ENCODE measurements at regions not wholly inside any gene's neighbourhood (a gene's known extent, or its start where the extent isn't known, plus 50 kb on each side); places are given as distances from the start of the nearest gene placed in this dataset.

DNA sequence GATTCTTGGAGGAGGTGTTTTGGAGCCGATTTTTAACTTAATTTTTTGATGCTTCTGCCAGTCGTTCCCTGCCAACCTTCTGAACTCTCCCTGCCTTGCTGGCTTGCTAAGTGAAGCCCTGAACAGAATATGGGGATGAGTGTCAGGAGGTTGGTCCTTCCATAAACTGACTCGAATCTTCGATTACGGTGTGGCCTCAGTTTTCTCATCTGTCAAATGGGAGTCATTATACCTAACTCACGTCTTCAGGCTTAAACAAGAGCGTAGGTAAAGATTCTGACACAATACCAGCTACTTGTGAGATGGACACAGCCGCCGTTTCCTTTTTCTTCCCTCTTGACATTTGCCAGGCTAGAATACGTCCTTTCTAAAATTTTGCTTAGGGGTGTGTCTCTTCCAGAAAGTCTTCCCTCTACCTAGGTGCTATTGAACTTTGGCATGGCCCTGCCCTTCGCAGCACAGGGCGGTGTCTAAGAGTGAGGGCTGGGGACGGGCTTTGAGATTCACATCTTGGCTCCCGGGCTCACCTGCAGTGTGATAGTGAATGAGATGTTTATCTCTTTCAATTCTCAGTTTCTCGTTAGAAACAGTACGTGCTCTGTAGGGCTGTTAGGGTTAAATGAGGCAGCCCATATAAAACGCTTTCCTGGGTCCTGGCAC, 190.6 kb upstream of the SDK2 start:
- TF ChIP-seq, protein P1, sequence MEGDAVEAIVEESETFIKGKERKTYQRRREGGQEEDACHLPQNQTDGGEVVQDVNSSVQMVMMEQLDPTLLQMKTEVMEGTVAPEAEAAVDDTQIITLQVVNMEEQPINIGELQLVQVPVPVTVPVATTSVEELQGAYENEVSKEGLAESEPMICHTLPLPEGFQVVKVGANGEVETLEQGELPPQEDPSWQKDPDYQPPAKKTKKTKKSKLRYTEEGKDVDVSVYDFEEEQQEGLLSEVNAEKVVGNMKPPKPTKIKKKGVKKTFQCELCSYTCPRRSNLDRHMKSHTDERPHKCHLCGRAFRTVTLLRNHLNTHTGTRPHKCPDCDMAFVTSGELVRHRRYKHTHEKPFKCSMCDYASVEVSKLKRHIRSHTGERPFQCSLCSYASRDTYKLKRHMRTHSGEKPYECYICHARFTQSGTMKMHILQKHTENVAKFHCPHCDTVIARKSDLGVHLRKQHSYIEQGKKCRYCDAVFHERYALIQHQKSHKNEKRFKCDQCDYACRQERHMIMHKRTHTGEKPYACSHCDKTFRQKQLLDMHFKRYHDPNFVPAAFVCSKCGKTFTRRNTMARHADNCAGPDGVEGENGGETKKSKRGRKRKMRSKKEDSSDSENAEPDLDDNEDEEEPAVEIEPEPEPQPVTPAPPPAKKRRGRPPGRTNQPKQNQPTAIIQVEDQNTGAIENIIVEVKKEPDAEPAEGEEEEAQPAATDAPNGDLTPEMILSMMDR (conservative IDR thresholded peaks at IDR 0.05; ENCODE audit: low read depth, low read length), result no peak
- TF ChIP-seq EZH2phosphoT487 (IDR thresholded peaks at IDR 0.05; ENCODE audit: borderline replicate concordance, low read length) (no peak), EZH2 (IDR thresholded peaks at IDR 0.05; ENCODE audit: low read length, unreplicated experiment) (no peak)

Measured in PC-3 (cell line).